Ascending aorta (tissue), 2 donors: ENCODE measurements at regions not wholly inside any gene's neighbourhood (a gene's known extent, or its start where the extent isn't known, plus 50 kb on each side); places are given as distances from the start of the nearest gene placed in this dataset.

ENCODE experiments used
- DNase-seq, 2 donors: peaks; one replicate each; pipeline ENCODE4 v3.0.0-alpha.2; 2019; ENCODE audit warnings: low spot score in 2 of 2
- H3K27ac ChIP-seq, 2 donors: fragments of 200-600 bp; sonication (generic); one replicate each; pipeline ENCODE4 v1.5.1; 2016 to 2017; ENCODE audit warnings: mild to moderate bottlenecking in 1 of 2
- H3K27me3 ChIP-seq: fragments of 200-600 bp; sonication (generic); one replicate; pipeline ENCODE4 v1.5.1; 2017
- H3K36me3 ChIP-seq, 2 donors: fragments of 200-600 bp; sonication (generic); one replicate each; pipeline ENCODE4 v1.5.1; 2016
- H3K4me1 ChIP-seq, 2 donors: fragments of 200-600 bp; sonication (generic); one replicate each; pipeline ENCODE4 v1.5.1; 2016 to 2017; ENCODE audit warnings: mild to moderate bottlenecking in 1 of 2
- H3K4me3 ChIP-seq, 2 donors: fragments of 200-600 bp; sonication (generic); one replicate each; pipeline ENCODE4 v1.5.1; 2016 to 2017; ENCODE audit warnings: mild to moderate bottlenecking in 1 of 2
- H3K9me3 ChIP-seq, 2 donors: fragments of 200-600 bp; sonication (generic); one replicate each; pipeline ENCODE4 v1.5.1; 2016
- CTCF ChIP-seq, 3 experiments: fragments of 200-600 bp in 2 of 3; fragments of 450-650 bp in 1 of 3; sonication (generic) in 2 of 3; IDR thresholded peaks; one replicate each; pipeline ENCODE4 v1.5.1; 2016 to 2019; ENCODE audit warnings: antibody characterized with exemption in 3 of 3, mild to moderate bottlenecking in 1 of 3, moderate library complexity in 1 of 3
- intact Hi-C: fragments of 100-400 bp; cut with DNase I; formaldehyde crosslinking; loops from one replicate; pipeline ENCODE4 v1.15.1; 2023

GRCh38 chrX:102067966-102068723 lies 57.3 kb upstream of the TCEAL2 start:
- Histone ChIP-seq H3K27me3 (no peaks in the 10 kb centered on the region), H3K4me3 (no peak overlapping the region), H3K27ac (no peak overlapping the region), H3K9me3 (no peaks in the 10 kb centered on the region), H3K4me1 (no peaks in the 10 kb centered on the region), H3K36me3 (no peaks in the 10 kb centered on the region)
- intact Hi-C loops, result loop anchor here (10.0 kb wide), 1 partner anchor 797 kb away; no protein-coding TSS in a partner anchor
- DNase-seq, result no peak
- TF ChIP-seq CTCF (IDR thresholded peaks at IDR 0.05), result peak in 2 of 3 experiments; percentile 51 to 62

GRCh38 chrX:102063445-102064074 lies 61.9 kb upstream of the TCEAL2 start:
- no peak overlapping the region for H3K27ac ChIP-seq
- H3K4me1 ChIP-seq, result no peaks in the 10 kb centered on the region
- DNase-seq, result no peak
- TF ChIP-seq CTCF (IDR thresholded peaks at IDR 0.05), result no peak
- no peaks in the 10 kb centered on the region for H3K9me3 ChIP-seq
- H3K4me3 ChIP-seq, result no peak overlapping the region
- intact Hi-C loops, result loop anchor here (10.0 kb wide), 1 partner anchor 801 kb away; no protein-coding TSS in a partner anchor
- H3K36me3 ChIP-seq, result no peaks in the 10 kb centered on the region
- no peaks in the 10 kb centered on the region for H3K27me3 ChIP-seq

GRCh38 chrX:102044496-102044895 lies 81.0 kb upstream of the TCEAL2 start:
- intact Hi-C loops, result no loop called here
- Histone ChIP-seq H3K4me3 (no peak overlapping the region), H3K27ac (no peak overlapping the region), H3K9me3 (no peaks in the 10 kb centered on the region), H3K36me3 (no peaks in the 10 kb centered on the region), H3K4me1 (no peaks in the 10 kb centered on the region), H3K27me3 (no peaks in the 10 kb centered on the region)
- DNase-seq, result no peak
- no peak for TF ChIP-seq CTCF (IDR thresholded peaks at IDR 0.05)

DNA sequence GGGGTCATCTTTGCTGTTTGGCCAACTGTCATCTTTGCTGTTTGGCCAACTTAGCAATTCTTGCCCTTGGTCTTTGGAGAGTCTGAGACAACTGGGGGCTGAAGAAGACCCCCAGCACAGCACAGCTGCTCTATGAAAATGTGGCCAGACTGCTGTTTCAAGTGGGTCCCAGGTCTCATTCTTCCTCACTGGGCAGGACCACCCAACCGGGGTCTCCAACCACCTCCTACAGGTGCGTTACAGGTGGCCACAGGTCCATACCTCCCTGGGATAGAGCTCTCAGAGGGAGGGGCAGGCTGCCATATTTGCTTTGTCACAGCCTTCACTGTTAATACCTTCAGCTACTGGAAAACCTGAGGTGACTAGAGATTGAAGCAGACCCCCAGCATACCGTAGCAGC lies 82.1 kb upstream of the TCEAL2 start:
- Histone ChIP-seq H3K36me3 (no peaks in the 10 kb centered on the region), H3K9me3 (no peaks in the 10 kb centered on the region), H3K27ac (no peak overlapping the region), H3K27me3 (no peaks in the 10 kb centered on the region), H3K4me3 (no peak overlapping the region), H3K4me1 (no peaks in the 10 kb centered on the region)
- intact Hi-C loops, result no loop called here
- no peak for DNase-seq
- TF ChIP-seq CTCF (IDR thresholded peaks at IDR 0.05), result no peak

DNA sequence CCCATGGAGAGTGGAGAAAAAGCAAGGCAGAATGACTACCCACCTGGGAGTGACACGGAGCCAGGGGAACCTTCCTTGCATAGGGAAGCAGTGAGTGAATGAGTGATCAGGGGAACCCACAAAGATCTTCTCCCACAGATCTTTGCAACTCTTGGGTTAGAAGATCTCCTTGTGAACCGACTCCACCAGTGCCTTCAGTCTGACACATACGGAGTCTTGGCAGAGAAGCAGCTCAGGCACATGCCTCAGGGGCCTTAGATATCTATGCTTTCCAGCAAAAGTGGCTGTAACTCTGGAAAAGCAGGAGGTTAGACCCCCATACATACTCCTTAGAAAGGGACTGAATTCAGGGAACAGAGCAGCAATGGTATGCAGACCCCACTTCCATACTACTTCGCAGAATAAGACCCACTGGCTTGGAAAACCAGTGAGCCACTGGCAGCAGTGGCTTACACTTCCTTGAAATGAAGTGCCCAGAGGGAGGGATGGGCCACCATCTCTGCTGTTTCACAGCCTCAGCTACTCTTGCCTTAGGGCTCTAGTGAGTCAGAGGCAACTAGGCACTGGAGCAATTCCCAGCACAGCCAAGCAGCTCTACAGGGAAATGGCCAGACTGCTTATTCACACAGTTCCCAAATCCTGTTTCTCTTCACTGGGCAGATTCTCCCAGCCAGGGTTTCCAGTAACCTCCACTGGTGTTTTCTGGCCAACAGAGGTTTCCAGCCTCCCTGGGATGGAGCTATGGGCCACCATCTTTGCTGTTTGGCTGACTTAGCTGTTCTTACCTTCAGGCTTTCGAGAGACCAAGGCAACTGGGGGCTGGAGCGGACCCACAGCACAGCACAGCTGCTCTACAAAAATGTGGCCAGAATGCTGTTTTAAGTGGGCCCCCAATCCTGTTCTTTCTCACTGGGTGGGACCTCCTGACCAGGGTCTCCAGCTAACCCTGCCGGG lies 82.8 kb upstream of the TCEAL2 start:
- intact Hi-C loops, result no loop called here
- no peak overlapping the region for H3K4me3 ChIP-seq
- no peaks in the 10 kb centered on the region for H3K27me3 ChIP-seq
- no peaks in the 10 kb centered on the region for H3K36me3 ChIP-seq
- no peak for DNase-seq
- H3K27ac ChIP-seq, result no peak overlapping the region
- H3K4me1 ChIP-seq, result no peaks in the 10 kb centered on the region
- H3K9me3 ChIP-seq, result no peaks in the 10 kb centered on the region
- TF ChIP-seq CTCF (IDR thresholded peaks at IDR 0.05), result no peak
